Kidney (tissue), 13 donors: ENCODE measurements at regions not wholly inside any gene's neighbourhood (a gene's known extent, or its start where the extent isn't known, plus 50 kb on each side); places are given as distances from the start of the nearest gene placed in this dataset.
"Not testable (repeated sequence)": the region's sequence is repeated elsewhere in the genome, so short reads cannot be mapped to it uniquely, and the experiment has no call there.

Experiments used
- DNase-seq, 5 donors: peaks; one replicate each; pipeline ENCODE4 v3.0.0-alpha.2; 2013 to 2020
- FAIRE-seq: peaks from 2 replicates; lab custom pipeline; 2012; peaks lifted over from hg19 to GRCh38; lab: Jason Lieb, UNC
- H3K27ac ChIP-seq, 2 donors: one replicate each; pipeline ENCODE4 v1.7.0; 2013; ENCODE audit warnings: low read depth in 2 of 2, low read length in 2 of 2, inconsistent platforms in 1 of 2
- H3K27me3 ChIP-seq: one replicate; pipeline ENCODE4 v1.7.1; 2013; ENCODE audit warnings: low read length, inconsistent platforms; ENCODE audit not compliant: control insufficient read depth, insufficient read depth
- H3K36me3 ChIP-seq, 3 donors: one replicate each; pipeline versions ENCODE4 v1.7.0 to v1.7.1; 2013; ENCODE audit warnings: low read length in 3 of 3, control low read depth in 1 of 3, inconsistent platforms in 1 of 3; ENCODE audit not compliant: insufficient read depth in 3 of 3, control insufficient read depth in 2 of 3
- H3K4me1 ChIP-seq, 3 donors: one replicate each; pipeline versions ENCODE4 v1.7.0 to v1.7.1; 2013; ENCODE audit warnings: low read length in 3 of 3, inconsistent platforms in 1 of 3, low read depth in 1 of 3; ENCODE audit not compliant: control insufficient read depth in 2 of 3, insufficient read depth in 2 of 3
- H3K4me3 ChIP-seq, 3 donors: one replicate each; pipeline versions ENCODE4 v1.7.0 to v1.8.1; 2013; ENCODE audit warnings: low read length in 3 of 3, control low read depth in 1 of 3, inconsistent platforms in 1 of 3
- H3K9ac ChIP-seq, 3 donors: one replicate each; pipeline versions ENCODE4 v1.7.0 to v1.7.1; 2013; ENCODE audit warnings: low read length in 3 of 3, control low read depth in 1 of 3, inconsistent platforms in 1 of 3
- H3K9me3 ChIP-seq, 3 donors: one replicate each; pipeline versions ENCODE4 v1.7.0 to v1.7.1; 2013; ENCODE audit warnings: low read length in 3 of 3, control low read depth in 1 of 3, inconsistent platforms in 1 of 3; ENCODE audit not compliant: control insufficient read depth in 2 of 3, insufficient read depth in 1 of 3
- intact Hi-C: fragments of 100-400 bp; cut with DNase I; formaldehyde crosslinking; loops from one replicate; pipeline ENCODE4 v1.11.1; 2022
- TF ChIP-seq, protein P1 (sequence below): IDR thresholded peaks from 3 replicates; pipeline ENCODE4 v1.5.1; 2012; ENCODE audit warnings: mild to moderate bottlenecking, moderate library complexity, borderline replicate concordance; ENCODE audit not compliant: insufficient read depth; ENCODE audit errors: extremely low read depth
- donor health status: control.
- donor health status: control.
- donor health status: control.
- donor health status: control.
- donor health status: control.
- donor health status: DM: yes; HTN: yes; CAD: no.
- donor health status: Normal renal cell carcinoma (clear cell type).

DNA sequence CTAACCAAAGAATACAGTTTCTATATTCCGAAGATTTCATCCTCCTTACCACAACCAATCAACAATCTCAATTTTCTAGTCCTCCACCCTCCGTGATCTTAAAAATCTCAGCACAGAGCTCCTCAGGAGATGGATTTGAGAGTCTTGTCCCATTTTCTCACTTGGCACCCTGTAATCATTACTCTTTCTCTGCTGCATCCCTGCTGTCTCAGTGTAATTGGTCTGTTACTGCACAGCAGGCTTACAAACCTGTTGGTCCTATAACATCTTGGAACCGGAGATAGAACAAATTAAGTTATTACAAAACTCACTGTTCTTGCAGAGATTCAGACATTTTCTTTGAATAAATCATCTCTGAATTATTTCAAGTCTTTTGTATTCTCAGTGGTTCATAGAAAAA is 1227.2 kb downstream of the JRKL start:
- H3K27ac ChIP-seq = no peak overlapping the region
- no peaks in the 10 kb centered on the region for H3K36me3 ChIP-seq
- no peak overlapping the region for H3K4me3 ChIP-seq
- H3K27me3 ChIP-seq = no peaks in the 10 kb centered on the region
- no peak overlapping the region for H3K9ac ChIP-seq
- peaks cover 0 to 12% (median 2%) of the 10 kb centered on the region in 3 donors for H3K9me3 ChIP-seq
- TF ChIP-seq, protein P1, sequence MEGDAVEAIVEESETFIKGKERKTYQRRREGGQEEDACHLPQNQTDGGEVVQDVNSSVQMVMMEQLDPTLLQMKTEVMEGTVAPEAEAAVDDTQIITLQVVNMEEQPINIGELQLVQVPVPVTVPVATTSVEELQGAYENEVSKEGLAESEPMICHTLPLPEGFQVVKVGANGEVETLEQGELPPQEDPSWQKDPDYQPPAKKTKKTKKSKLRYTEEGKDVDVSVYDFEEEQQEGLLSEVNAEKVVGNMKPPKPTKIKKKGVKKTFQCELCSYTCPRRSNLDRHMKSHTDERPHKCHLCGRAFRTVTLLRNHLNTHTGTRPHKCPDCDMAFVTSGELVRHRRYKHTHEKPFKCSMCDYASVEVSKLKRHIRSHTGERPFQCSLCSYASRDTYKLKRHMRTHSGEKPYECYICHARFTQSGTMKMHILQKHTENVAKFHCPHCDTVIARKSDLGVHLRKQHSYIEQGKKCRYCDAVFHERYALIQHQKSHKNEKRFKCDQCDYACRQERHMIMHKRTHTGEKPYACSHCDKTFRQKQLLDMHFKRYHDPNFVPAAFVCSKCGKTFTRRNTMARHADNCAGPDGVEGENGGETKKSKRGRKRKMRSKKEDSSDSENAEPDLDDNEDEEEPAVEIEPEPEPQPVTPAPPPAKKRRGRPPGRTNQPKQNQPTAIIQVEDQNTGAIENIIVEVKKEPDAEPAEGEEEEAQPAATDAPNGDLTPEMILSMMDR = no peak
- DNase-seq = no peak
- H3K4me1 ChIP-seq = no peaks in the 10 kb centered on the region
- FAIRE-seq = no peak
- intact Hi-C loops = no loop called here

DNA sequence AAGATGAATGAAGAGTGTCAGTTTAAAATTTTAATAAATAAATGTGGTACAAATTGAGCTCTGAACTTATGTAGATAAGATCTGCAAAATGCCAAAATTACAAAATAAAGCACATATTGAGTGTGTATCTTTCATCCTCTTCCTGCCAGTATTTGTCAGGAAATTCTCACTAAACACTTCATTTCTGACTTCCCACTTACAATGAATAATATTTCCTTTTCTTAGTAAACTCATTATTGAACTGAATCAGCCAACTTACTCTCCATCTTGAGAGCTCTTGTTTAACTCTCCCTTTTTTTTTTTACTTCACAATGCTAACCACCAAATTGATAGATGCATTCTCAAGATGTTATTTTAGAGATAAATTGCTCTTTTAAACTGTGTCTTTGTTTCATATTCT is 1230.2 kb downstream of the JRKL start:
- intact Hi-C loops = no loop called here
- FAIRE-seq (no peak), DNase-seq (no peak)
- TF ChIP-seq, protein P1 = no peak
- Histone ChIP-seq H3K9ac (no peak overlapping the region), H3K27ac (no peak overlapping the region), H3K4me1 (no peaks in the 10 kb centered on the region), H3K9me3 (peaks cover 0 to 12% (median 2%) of the 10 kb centered on the region in 3 donors), H3K4me3 (no peak overlapping the region), H3K27me3 (no peaks in the 10 kb centered on the region), H3K36me3 (no peaks in the 10 kb centered on the region)

DNA sequence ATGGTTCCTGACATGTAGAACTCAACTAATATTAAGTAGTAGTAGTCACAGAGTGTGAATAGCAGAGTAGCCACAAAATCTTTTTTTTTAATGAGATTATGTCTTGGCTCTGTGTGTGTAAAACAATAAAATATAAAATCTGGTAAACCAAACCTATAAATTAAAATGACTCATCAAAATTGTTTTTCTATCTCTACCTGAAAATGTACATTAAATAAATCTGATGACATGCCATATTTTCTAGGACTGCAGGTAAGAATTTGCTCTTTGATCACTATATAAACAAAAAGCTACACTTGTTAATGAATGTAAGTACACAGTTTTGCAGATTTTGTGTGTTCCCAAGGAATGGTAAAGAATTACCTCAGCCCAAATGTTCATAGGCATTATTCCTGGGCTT is 1231.5 kb downstream of the JRKL start:
- Histone ChIP-seq H3K4me1 (no peaks in the 10 kb centered on the region), H3K27ac (no peak overlapping the region), H3K9ac (no peak overlapping the region), H3K9me3 (peaks cover 0 to 10% (median 2%) of the 10 kb centered on the region in 3 donors), H3K4me3 (no peak overlapping the region), H3K27me3 (no peaks in the 10 kb centered on the region), H3K36me3 (no peaks in the 10 kb centered on the region)
- no peak for FAIRE-seq
- intact Hi-C loops = no loop called here
- TF ChIP-seq, protein P1 = no peak
- DNase-seq = no peak

DNA sequence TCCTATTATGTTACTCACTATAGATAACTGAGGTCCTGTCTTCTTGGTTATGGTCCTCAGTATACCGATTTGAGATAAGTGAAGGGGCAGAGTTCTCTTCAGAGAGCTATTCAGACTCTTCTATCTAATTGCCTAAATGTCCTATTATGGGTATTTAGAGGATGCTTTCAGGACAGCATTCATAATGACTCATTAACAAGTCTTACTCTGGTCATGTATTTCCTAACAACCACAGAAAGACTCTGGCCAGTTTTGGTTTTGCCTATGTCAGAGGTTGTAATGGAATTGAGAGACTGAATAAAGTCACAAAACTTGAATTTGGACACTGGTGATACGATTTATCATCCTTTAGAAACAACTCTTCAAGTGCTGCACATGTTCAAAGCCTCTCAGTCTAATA is 1233.0 kb downstream of the JRKL start:
- TF ChIP-seq, protein P1 = no peak
- FAIRE-seq (no peak), DNase-seq (no peak)
- Histone ChIP-seq H3K4me3 (no peak overlapping the region), H3K36me3 (no peaks in the 10 kb centered on the region), H3K27me3 (no peaks in the 10 kb centered on the region), H3K9me3 (peaks cover 0 to 3% (median 0%) of the 10 kb centered on the region in 3 donors), H3K4me1 (no peaks in the 10 kb centered on the region), H3K27ac (no peak overlapping the region), H3K9ac (no peak overlapping the region)
- intact Hi-C loops = no loop called here

DNA sequence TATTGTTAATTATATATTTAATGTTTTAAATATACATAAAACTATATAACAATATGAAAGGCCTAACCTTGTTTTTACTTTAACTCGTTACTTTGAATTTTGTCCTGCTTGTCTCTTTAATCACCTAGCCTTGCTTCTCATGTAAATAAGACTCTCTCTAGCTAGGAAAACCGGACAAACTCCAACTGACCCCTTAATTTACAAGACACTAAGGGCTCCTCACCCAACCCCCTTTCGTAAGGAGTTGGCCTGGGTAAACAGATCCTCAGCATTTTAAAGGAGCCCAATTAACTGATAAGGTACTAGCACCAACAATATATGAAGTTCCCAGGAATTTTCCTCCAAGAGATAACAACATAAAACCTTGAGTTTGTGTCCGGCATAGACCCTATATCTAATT is 1246.9 kb downstream of the JRKL start:
- H3K27ac ChIP-seq = not testable (repeated sequence)

More for the DNA sequence above, 1246.9 kb downstream of the JRKL start:
- H3K27me3 ChIP-seq, intact Hi-C loops, FAIRE-seq, H3K9ac ChIP-seq, H3K9me3 ChIP-seq, H3K36me3 ChIP-seq, DNase-seq, H3K4me3 ChIP-seq, H3K4me1 ChIP-seq: not testable (repeated sequence)
